ENCODE measurements at regions not wholly inside any gene's neighbourhood (a gene's known extent, or its start where the extent isn't known, plus 50 kb on each side); places are given as distances from the start of the nearest gene placed in this dataset.

GRCh38 chr7:67805921-67806471 is 809.4 kb downstream of the TYW1 start:
- TF ChIP-seq EP300 (IDR thresholded peaks at IDR 0.05), result no peak
- TF ChIP-seq, protein P1, sequence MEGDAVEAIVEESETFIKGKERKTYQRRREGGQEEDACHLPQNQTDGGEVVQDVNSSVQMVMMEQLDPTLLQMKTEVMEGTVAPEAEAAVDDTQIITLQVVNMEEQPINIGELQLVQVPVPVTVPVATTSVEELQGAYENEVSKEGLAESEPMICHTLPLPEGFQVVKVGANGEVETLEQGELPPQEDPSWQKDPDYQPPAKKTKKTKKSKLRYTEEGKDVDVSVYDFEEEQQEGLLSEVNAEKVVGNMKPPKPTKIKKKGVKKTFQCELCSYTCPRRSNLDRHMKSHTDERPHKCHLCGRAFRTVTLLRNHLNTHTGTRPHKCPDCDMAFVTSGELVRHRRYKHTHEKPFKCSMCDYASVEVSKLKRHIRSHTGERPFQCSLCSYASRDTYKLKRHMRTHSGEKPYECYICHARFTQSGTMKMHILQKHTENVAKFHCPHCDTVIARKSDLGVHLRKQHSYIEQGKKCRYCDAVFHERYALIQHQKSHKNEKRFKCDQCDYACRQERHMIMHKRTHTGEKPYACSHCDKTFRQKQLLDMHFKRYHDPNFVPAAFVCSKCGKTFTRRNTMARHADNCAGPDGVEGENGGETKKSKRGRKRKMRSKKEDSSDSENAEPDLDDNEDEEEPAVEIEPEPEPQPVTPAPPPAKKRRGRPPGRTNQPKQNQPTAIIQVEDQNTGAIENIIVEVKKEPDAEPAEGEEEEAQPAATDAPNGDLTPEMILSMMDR (IDR thresholded peaks at IDR 0.05), result no peak
- TF ChIP-seq POLR2A (IDR thresholded peaks at IDR 0.05), result no peak
- TF ChIP-seq POLR2AphosphoS5 (IDR thresholded peaks at IDR 0.05), result no peak
- no peak for DNase-seq
- Histone ChIP-seq H3K4me1 (no peaks in the 10 kb centered on the region), H3K27me3 (peaks cover 0 to 14% (median 0%) of the 10 kb centered on the region in 3 donors), H3K4me3 (no peak overlapping the region), H3K9me3 (peaks cover 0 to 6% (median 0%) of the 10 kb centered on the region in 4 donors), H3K36me3 (no peaks in the 10 kb centered on the region), H3K27ac (no peak overlapping the region)
- intact Hi-C loops (cut with DNase I), result no loop called here
- WGBS, 2 donors, result 79 to 81% methylated on average over 6 of the region's 6 CpGs

GRCh38 chr7:67807826-67808225 is 811.2 kb downstream of the TYW1 start:
- H3K27ac ChIP-seq, result no peak overlapping the region
- DNase-seq, result no peak
- TF ChIP-seq, protein P1 (IDR thresholded peaks at IDR 0.05), result no peak
- no peak for TF ChIP-seq EP300 (IDR thresholded peaks at IDR 0.05)
- TF ChIP-seq POLR2AphosphoS5 (IDR thresholded peaks at IDR 0.05), result no peak
- no peak for TF ChIP-seq POLR2A (IDR thresholded peaks at IDR 0.05)
- H3K9me3 ChIP-seq, result peaks cover 0 to 6% (median 0%) of the 10 kb centered on the region in 4 donors
- WGBS, 2 donors, result 80 to 81% methylated on average over 5 of the region's 5 CpGs
- no peaks in the 10 kb centered on the region for H3K4me1 ChIP-seq
- H3K36me3 ChIP-seq, result no peaks in the 10 kb centered on the region
- intact Hi-C loops (cut with DNase I), result no loop called here
- no peak overlapping the region for H3K4me3 ChIP-seq
- peaks cover 0 to 14% (median 0%) of the 10 kb centered on the region in 3 donors for H3K27me3 ChIP-seq

DNA sequence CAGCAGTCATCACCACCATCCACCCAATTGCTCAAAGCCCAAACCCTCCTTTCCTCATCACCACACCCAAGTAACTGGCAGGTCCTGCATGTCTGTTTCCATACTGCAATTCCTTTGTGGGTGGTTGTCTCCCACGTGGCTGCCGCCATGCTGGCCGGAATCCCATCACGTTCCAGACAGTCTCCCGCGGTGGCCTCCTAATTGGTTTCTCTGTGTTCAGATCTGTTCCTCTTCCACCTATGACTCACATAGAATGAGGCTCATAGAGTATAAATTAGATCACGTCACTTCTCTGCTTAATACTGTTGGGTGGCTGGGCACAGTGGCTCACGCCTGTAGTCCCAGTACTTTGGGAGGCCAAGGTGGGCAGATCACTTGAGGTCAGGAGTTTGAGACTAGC is 813.0 kb downstream of the TYW1 start:
- H3K27me3 ChIP-seq, result peaks cover 0 to 11% (median 0%) of the 10 kb centered on the region in 3 donors
- no peak overlapping the region for H3K4me3 ChIP-seq
- no peak for DNase-seq
- no peaks in the 10 kb centered on the region for H3K36me3 ChIP-seq
- intact Hi-C loops (cut with DNase I), result no loop called here
- peaks cover 0 to 6% (median 0%) of the 10 kb centered on the region in 4 donors for H3K9me3 ChIP-seq
- WGBS, 2 donors, result 92 to 93% methylated on average over 8 of the region's 8 CpGs
- H3K4me1 ChIP-seq, result no peaks in the 10 kb centered on the region
- TF ChIP-seq, protein P1 (IDR thresholded peaks at IDR 0.05), result no peak
- TF ChIP-seq POLR2A (IDR thresholded peaks at IDR 0.05) (no peak), EP300 (IDR thresholded peaks at IDR 0.05) (no peak), POLR2AphosphoS5 (IDR thresholded peaks at IDR 0.05) (no peak)
- H3K27ac ChIP-seq, result no peak overlapping the region

DNA sequence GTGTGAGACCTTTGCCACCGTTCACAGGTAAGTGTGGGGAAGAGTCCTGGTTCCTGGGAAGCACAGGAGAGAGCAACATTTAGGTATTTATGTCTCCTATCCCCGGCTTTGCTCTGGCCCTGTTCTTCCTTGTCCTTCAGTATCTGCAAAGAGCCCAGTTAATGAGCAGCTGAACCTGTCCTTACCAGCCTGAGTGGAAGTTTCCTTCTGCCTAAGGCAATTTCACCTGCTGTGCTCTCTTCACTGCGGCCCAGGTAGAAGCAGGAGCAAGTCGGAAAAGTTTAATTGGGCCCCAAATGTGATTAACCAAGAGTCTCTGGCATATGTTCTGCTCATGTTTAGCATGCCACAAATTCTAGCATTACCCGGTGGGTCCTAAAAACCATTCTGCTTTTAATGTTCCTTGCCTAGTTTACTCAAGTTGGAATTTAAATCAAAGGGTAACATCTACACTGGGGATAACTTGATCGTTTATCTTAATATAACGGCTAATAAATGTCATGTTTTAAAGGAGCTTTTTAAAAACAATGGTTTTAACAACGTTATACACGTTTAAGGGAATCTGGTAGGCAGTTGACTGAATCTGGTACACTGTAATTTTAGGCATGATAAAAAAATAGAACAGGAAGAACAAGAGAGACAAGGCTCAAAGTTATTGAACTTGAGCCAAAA is 817.1 kb downstream of the TYW1 start:
- intact Hi-C loops (cut with DNase I), result no loop called here
- H3K27me3 ChIP-seq, result no peaks in the 10 kb centered on the region
- DNase-seq, result no peak
- TF ChIP-seq EP300 (IDR thresholded peaks at IDR 0.05), result no peak
- no peak for TF ChIP-seq POLR2A (IDR thresholded peaks at IDR 0.05)
- no peak for TF ChIP-seq POLR2AphosphoS5 (IDR thresholded peaks at IDR 0.05)
- TF ChIP-seq, protein P1 (IDR thresholded peaks at IDR 0.05), result no peak
- WGBS, 2 donors, result 45 to 54% methylated on average over 9 of the region's 9 CpGs
- no peaks in the 10 kb centered on the region for H3K36me3 ChIP-seq
- no peak overlapping the region for H3K4me3 ChIP-seq
- no peaks in the 10 kb centered on the region for H3K4me1 ChIP-seq
- no peak overlapping the region for H3K27ac ChIP-seq
- peaks cover 0 to 6% (median 0%) of the 10 kb centered on the region in 4 donors for H3K9me3 ChIP-seq
